Non-pigmented ciliary epithelial cell (primary cell): ENCODE measurements at regions not wholly inside any gene's neighbourhood (a gene's known extent, or its start where the extent isn't known, plus 50 kb on each side); places are given as distances from the start of the nearest gene placed in this dataset.
"Not testable (repeated sequence)": the region's sequence is repeated elsewhere in the genome, so short reads cannot be mapped to it uniquely, and the experiment has no call there.

Source experiments
- DNase-seq: peaks from one replicate; pipeline ENCODE4 v3.0.0-alpha.2; 2010; ENCODE audit warnings: low read depth

GRCh38 chr12:34190054-34190453 is 167.8 kb downstream of the ALG10 start:
- DNase-seq, result no peak

- DNase-seq, result no peak
Measured at GRCh38 chr12:34198924-34199323, 176.6 kb downstream of the ALG10 start.

- no peak for DNase-seq
Measured at GRCh38 chr12:34203866-34204620, 181.7 kb downstream of the ALG10 start.

GRCh38 chr12:34204830-34205285 is 182.6 kb downstream of the ALG10 start:
- no peak for DNase-seq

GRCh38 chr12:34205401-34205800 is 183.1 kb downstream of the ALG10 start:
- no peak for DNase-seq

- DNase-seq, result no peak
Measured at GRCh38 chr12:34206061-34206785, 183.9 kb downstream of the ALG10 start.

GRCh38 chr12:34207858-34208257 is 185.6 kb downstream of the ALG10 start:
- no peak for DNase-seq

- no peak for DNase-seq
Measured at GRCh38 chr12:34208331-34209258, 186.3 kb downstream of the ALG10 start.

- no peak for DNase-seq
Measured at GRCh38 chr12:34209259-34209835, 187.1 kb downstream of the ALG10 start.

GRCh38 chr12:34210183-34210582 is 187.9 kb downstream of the ALG10 start:
- no peak for DNase-seq

- no peak for DNase-seq
Measured at GRCh38 chr12:34210689-34211530, 188.6 kb downstream of the ALG10 start.

- no peak for DNase-seq
Measured at GRCh38 chr12:34212651-34213050, 190.4 kb downstream of the ALG10 start.

- no peak for DNase-seq
Measured at GRCh38 chr12:34214011-34214410, 191.7 kb downstream of the ALG10 start.

GRCh38 chr12:34215213-34215892 is 193.1 kb downstream of the ALG10 start:
- no peak for DNase-seq

GRCh38 chr12:34215893-34216285 is 193.6 kb downstream of the ALG10 start:
- no peak for DNase-seq

GRCh38 chr12:34217660-34218059 is 195.4 kb downstream of the ALG10 start:
- no peak for DNase-seq

- peak; percentile 10 for DNase-seq
Measured at GRCh38 chr12:34218193-34219045, 196.1 kb downstream of the ALG10 start.

- no peak for DNase-seq
Measured at GRCh38 chr12:34219046-34219770, 196.9 kb downstream of the ALG10 start.

- not testable (repeated sequence) for DNase-seq
Measured at GRCh38 chr12:34220079-34220478, 197.8 kb downstream of the ALG10 start.
